ENCODE measurements at regions not wholly inside any gene's neighbourhood (a gene's known extent, or its start where the extent isn't known, plus 50 kb on each side); places are given as distances from the start of the nearest gene placed in this dataset.

GRCh38 chr4:104629601-104630000 lies 134.9 kb upstream of the CXXC4 start:
- no peaks in the 10 kb centered on the region for H4K20me1 ChIP-seq (ENCODE audit: low read depth, low read length)
- H2AFZ ChIP-seq (ENCODE audit: low read depth, low read length, severe bottlenecking), result no peak overlapping the region
- no peak overlapping the region for H3K9ac ChIP-seq (ENCODE audit: low read length)
- no peaks in the 10 kb centered on the region for H3K27me3 ChIP-seq (ENCODE audit: low read length)
- H3K9me3 ChIP-seq (ENCODE audit: insufficient read depth, low read length), result no peaks in the 10 kb centered on the region
- TF ChIP-seq EZH2phosphoT487 (conservative IDR thresholded peaks at IDR 0.05; ENCODE audit: low read length) (no peak), CTCF (IDR thresholded peaks at IDR 0.05; ENCODE audit: insufficient read depth, low read length, poor library complexity, severe bottlenecking) (no peak)
- H3K4me2 ChIP-seq (ENCODE audit: low read depth, low read length, poor library complexity, severe bottlenecking), result no peak overlapping the region
- H3K36me3 ChIP-seq (ENCODE audit: low read length), result no peaks in the 10 kb centered on the region
- no peaks in the 10 kb centered on the region for H3F3A ChIP-seq (ENCODE audit: insufficient read depth)
- no peaks in the 10 kb centered on the region for H3K79me2 ChIP-seq (ENCODE audit: insufficient read depth, low read length)
- H3K4me3 ChIP-seq (ENCODE audit: insufficient read depth, low read length, poor library complexity, severe bottlenecking), result no peak overlapping the region
- no peak overlapping the region for H3K27ac ChIP-seq (ENCODE audit: low read depth, low read length)
- H3K9me2 ChIP-seq (replicated peaks; ENCODE audit: insufficient read depth, low read length), result no peaks in the 10 kb centered on the region

- Histone ChIP-seq H3F3A (ENCODE audit: insufficient read depth) (no peaks in the 10 kb centered on the region), H4K20me1 (ENCODE audit: low read depth, low read length) (no peaks in the 10 kb centered on the region), H3K4me2 (ENCODE audit: low read depth, low read length, poor library complexity, severe bottlenecking) (no peak overlapping the region), H3K9me3 (ENCODE audit: insufficient read depth, low read length) (no peaks in the 10 kb centered on the region), H3K9ac (ENCODE audit: low read length) (no peak overlapping the region), H3K79me2 (ENCODE audit: insufficient read depth, low read length) (no peaks in the 10 kb centered on the region), H2AFZ (ENCODE audit: low read depth, low read length, severe bottlenecking) (no peak overlapping the region), H3K4me3 (ENCODE audit: insufficient read depth, low read length, poor library complexity, severe bottlenecking) (no peak overlapping the region), H3K36me3 (ENCODE audit: low read length) (no peaks in the 10 kb centered on the region), H3K9me2 (replicated peaks; ENCODE audit: insufficient read depth, low read length) (no peaks in the 10 kb centered on the region), H3K27me3 (ENCODE audit: low read length) (no peaks in the 10 kb centered on the region), H3K27ac (ENCODE audit: low read depth, low read length) (no peak overlapping the region)
- TF ChIP-seq CTCF (IDR thresholded peaks at IDR 0.05; ENCODE audit: insufficient read depth, low read length, poor library complexity, severe bottlenecking), result no peak
- TF ChIP-seq EZH2phosphoT487 (conservative IDR thresholded peaks at IDR 0.05; ENCODE audit: low read length), result no peak
These were observed 135.6 kb upstream of the CXXC4 start for GRCh38 chr4:104630272-104630671.

GRCh38 chr4:104631000-104631399 lies 136.3 kb upstream of the CXXC4 start:
- H3K4me2 ChIP-seq (ENCODE audit: low read depth, low read length, poor library complexity, severe bottlenecking), result no peak overlapping the region

More at GRCh38 chr4:104631000-104631399, 136.3 kb upstream of the CXXC4 start:
- TF ChIP-seq EZH2phosphoT487 (conservative IDR thresholded peaks at IDR 0.05; ENCODE audit: low read length) (no peak), CTCF (IDR thresholded peaks at IDR 0.05; ENCODE audit: insufficient read depth, low read length, poor library complexity, severe bottlenecking) (no peak)
- Histone ChIP-seq H3K27me3 (ENCODE audit: low read length) (no peaks in the 10 kb centered on the region), H3K4me3 (ENCODE audit: insufficient read depth, low read length, poor library complexity, severe bottlenecking) (no peak overlapping the region), H4K20me1 (ENCODE audit: low read depth, low read length) (no peaks in the 10 kb centered on the region), H2AFZ (ENCODE audit: low read depth, low read length, severe bottlenecking) (no peak overlapping the region), H3K27ac (ENCODE audit: low read depth, low read length) (no peak overlapping the region), H3K9me2 (replicated peaks; ENCODE audit: insufficient read depth, low read length) (no peaks in the 10 kb centered on the region), H3K9ac (ENCODE audit: low read length) (no peak overlapping the region), H3K9me3 (ENCODE audit: insufficient read depth, low read length) (no peaks in the 10 kb centered on the region), H3F3A (ENCODE audit: insufficient read depth) (no peaks in the 10 kb centered on the region), H3K36me3 (ENCODE audit: low read length) (no peaks in the 10 kb centered on the region), H3K79me2 (ENCODE audit: insufficient read depth, low read length) (no peaks in the 10 kb centered on the region)

Measured in SU-DHL-6 (cell line).